T-helper 17 cell (primary cell): ENCODE measurements at regions not wholly inside any gene's neighbourhood (a gene's known extent, or its start where the extent isn't known, plus 50 kb on each side); places are given as distances from the start of the nearest gene placed in this dataset.
"Not testable (repeated sequence)": the region's sequence is repeated elsewhere in the genome, so short reads cannot be mapped to it uniquely, and the experiment has no call there.

Experiments used
- ATAC-seq: fragments of 150-1000 bp; cut with Tn5 transposase; 2 replicates; pipeline ENCODE4 v1.10.0; 2021; ENCODE audit warnings: mild to moderate bottlenecking, moderate library complexity
- DNase-seq, 3 donors: peaks; one replicate each; pipeline versions ENCODE4 v3.0.0 to v3.0.0-alpha.2; 2020 to 2021
- H3K9me3 ChIP-seq: one replicate; pipeline ENCODE4 v1.7.0; 2013; ENCODE audit warnings: low read length, mild to moderate bottlenecking; ENCODE audit not compliant: control insufficient read depth, poor library complexity, severe bottlenecking
- H3K27ac Mint-ChIP-seq: one replicate; pipeline ENCODE4 v1.8.0; 2022; ENCODE audit warnings: mild to moderate bottlenecking, moderate library complexity, mixed read lengths
- H3K27me3 Mint-ChIP-seq: one replicate; pipeline ENCODE4 v1.8.0; 2022; ENCODE audit warnings: mixed read lengths
- H3K36me3 Mint-ChIP-seq: one replicate; pipeline ENCODE4 v1.8.0; 2022; ENCODE audit warnings: low read depth, mixed read lengths
- H3K4me1 Mint-ChIP-seq: one replicate; pipeline ENCODE4 v1.8.0; 2022; ENCODE audit warnings: mild to moderate bottlenecking, mixed read lengths
- H3K4me3 Mint-ChIP-seq: one replicate; pipeline ENCODE4 v1.8.0; 2022; ENCODE audit warnings: mild to moderate bottlenecking, moderate library complexity, mixed read lengths

DNA sequence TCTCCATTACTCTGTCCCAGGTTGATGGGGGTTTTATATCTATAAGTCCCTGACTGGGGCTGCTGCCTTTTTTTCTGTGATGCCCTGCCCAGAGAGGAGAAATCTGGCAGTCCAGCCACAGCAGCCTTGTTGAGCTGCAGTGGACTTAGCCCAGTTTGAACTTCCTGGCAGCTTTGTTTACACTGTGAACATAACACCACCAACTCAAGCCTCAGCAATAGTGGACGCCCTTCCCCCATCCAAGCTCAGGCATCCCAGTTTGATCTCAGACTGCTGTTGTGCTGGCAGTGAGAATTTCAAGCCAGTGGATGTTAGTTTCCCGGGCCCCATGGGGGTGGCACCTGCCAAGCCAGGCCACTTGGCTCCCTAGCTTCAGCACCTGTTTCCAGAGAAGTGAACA lies 298.5 kb upstream of the KDM5D start:
- no peak for ATAC-seq
- Mint-ChIP-seq H3K36me3 (no peaks in the 10 kb centered on the region), H3K4me3 (no peak overlapping the region), H3K27me3 (no peaks in the 10 kb centered on the region), H3K4me1 (no peaks in the 10 kb centered on the region), H3K27ac (no peak overlapping the region)
- DNase-seq, result no peak
- H3K9me3 ChIP-seq, result no peaks in the 10 kb centered on the region

DNA sequence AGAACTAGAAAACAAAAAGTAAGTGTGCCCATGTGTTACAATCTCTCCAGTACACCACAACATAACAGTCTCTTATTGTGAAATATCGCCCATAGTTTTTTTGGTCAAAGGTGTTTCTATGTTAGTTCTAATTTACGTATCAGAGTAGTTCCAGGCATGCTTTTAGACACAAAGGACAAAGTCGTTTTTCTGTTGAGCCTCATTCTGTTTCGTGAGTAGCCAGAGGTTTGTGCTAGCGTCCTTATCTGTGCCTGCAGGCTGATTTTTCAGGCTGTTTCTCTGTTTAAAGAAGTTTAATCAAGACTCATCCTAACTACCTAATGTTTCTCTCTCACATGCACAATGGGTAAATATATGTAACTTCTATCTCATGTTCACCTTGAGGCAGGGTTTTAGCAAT lies 281.1 kb upstream of the KDM5D start:
- Mint-ChIP-seq H3K36me3 (no peaks in the 10 kb centered on the region), H3K27ac (no peak overlapping the region), H3K4me3 (no peak overlapping the region), H3K4me1 (no peaks in the 10 kb centered on the region), H3K27me3 (no peaks in the 10 kb centered on the region)
- ATAC-seq, result no peak
- no peak for DNase-seq
- H3K9me3 ChIP-seq, result no peaks in the 10 kb centered on the region

DNA sequence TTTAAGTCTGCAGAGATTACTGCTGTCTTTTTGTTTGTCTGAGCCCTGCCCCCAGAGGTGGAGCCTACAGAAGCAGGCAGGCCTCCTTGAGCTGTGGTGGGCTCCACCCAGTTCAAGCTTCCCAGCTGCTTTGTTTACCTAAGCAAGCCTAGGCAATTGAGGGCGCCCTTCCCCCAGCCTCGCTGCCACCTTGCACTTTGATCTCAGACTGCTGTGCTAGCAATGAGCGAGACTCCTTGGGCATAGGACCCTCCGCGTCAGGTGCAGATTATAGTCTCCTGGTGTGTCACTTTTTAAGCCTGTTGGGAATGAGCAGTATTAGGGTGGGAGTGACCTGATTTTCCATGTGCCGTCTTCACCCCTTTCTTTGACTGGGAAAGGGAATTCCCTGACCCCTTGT lies 248.9 kb upstream of the KDM5D start:
- not testable (repeated sequence) for H3K36me3 Mint-ChIP-seq, H3K4me3 Mint-ChIP-seq, H3K27me3 Mint-ChIP-seq, ATAC-seq, H3K27ac Mint-ChIP-seq, DNase-seq, H3K9me3 ChIP-seq, H3K4me1 Mint-ChIP-seq

DNA sequence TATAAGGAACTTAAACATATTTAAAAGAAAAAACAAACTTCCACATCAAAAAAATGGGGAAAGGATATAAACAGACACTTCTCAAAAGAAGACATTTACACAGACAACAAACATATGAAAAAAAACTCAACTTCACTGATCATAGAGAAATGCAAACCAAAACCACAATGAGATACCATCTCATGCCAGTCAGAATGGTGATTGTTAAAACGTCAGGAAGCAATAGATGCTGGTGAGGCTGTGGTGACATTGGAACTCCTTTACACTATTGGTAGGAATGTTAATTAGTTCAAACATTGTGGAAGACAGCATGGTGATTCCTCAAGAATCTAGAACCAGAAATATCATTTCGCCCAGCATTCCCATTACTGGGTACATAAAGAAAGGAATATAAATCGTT lies 228.5 kb upstream of the KDM5D start:
- no peaks in the 10 kb centered on the region for H3K36me3 Mint-ChIP-seq
- no peak overlapping the region for H3K27ac Mint-ChIP-seq
- peaks cover 3% of the 10 kb centered on the region for H3K4me1 Mint-ChIP-seq
- no peak for ATAC-seq
- no peaks in the 10 kb centered on the region for H3K9me3 ChIP-seq
- no peak overlapping the region for H3K4me3 Mint-ChIP-seq
- H3K27me3 Mint-ChIP-seq, result no peaks in the 10 kb centered on the region
- DNase-seq, result no peak

DNA sequence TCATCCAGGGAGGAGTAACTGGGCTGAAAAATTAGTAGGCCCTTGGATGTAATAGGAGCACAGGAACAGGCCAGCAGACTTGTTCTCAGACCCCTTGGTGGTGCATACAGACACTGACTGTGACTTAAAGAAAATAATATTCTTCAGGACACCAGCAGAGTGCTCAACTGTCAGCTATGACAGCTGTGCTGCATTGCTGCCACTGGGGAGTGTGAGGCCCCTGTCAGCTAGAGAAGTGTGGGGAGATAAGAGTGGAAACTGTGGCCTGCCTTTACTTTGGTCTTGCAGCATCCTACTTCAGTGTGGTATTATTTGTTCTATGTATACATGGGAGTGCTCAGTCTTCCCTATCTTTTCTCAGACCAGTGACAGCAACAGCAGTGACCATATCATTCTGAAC lies 203.2 kb upstream of the KDM5D start:
- Mint-ChIP-seq H3K36me3 (no peaks in the 10 kb centered on the region), H3K27ac (no peak overlapping the region), H3K4me3 (no peak overlapping the region), H3K27me3 (no peaks in the 10 kb centered on the region), H3K4me1 (no peaks in the 10 kb centered on the region)
- DNase-seq (no peak), ATAC-seq (no peak)
- no peaks in the 10 kb centered on the region for H3K9me3 ChIP-seq

DNA sequence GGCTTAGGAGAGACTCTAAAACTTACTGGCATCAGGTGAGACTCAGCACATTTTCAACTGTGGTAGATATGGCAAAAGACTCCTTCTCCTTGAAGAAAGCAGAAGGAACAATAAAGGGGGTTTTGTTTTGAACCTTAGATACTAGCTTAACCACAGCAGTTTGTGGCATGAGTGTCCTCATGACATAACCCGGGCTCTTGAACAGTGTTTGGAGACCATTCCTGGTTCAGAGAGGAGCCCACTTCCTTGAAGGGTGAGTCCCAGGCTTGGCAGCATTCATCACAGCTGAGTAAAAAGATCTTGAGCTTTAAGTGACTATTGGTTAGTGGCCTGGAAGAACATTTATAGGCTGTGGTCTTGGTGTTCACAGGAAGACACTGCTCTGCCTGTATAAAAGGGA lies 154.5 kb upstream of the KDM5D start:
- Mint-ChIP-seq H3K27me3 (peaks cover 5% of the 10 kb centered on the region), H3K36me3 (no peaks in the 10 kb centered on the region), H3K4me1 (peaks cover 2% of the 10 kb centered on the region), H3K4me3 (no peak overlapping the region), H3K27ac (no peak overlapping the region)
- no peaks in the 10 kb centered on the region for H3K9me3 ChIP-seq
- DNase-seq (no peak), ATAC-seq (no peak)

DNA sequence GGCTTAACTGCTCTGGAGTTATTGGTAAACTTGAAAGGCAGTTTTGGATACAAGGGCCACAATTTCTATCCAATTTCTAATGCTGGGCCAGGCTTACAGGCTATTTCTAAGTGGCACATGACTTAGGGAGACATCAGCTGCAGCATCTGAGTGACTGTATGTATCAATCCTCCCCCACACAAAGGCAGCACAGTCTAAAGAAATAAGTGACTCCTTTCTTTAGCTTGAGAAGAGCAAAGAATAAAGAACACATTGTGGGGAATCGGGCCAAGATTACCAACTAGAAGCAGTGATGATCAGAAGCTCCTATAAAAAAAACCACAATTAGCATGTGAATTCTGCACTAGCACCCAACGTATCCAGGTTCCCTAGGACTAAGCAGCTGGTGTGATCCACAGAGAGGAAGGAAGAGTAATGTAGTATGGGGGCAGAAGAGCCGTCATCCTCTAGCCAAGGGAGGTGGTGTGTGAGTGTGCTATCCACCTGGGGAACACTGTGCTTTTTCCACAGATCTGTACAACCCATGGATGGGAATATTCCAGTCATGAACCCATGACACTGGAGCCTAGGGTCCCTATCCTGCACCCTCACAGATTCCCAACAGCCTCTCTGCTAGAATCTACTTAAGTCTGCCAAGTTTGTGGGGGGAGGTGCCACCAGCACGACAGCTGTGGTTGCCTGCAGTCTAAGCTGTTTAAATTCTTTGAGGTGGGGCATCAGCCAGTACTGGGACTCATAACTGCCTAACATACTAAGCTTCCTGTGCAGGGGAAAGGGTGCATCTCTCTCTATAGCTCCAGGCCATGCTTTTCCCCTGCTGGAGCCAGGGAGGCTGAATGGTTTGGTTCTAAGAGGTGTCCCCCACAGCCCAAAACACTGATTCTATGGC lies 147.8 kb upstream of the KDM5D start:
- DNase-seq (no peak), ATAC-seq (no peak)
- peaks cover under 1% of the 10 kb centered on the region for H3K4me1 Mint-ChIP-seq
- no peak overlapping the region for H3K27ac Mint-ChIP-seq
- H3K9me3 ChIP-seq, result no peaks in the 10 kb centered on the region
- H3K4me3 Mint-ChIP-seq, result no peak overlapping the region
- H3K27me3 Mint-ChIP-seq, result peaks cover 9% of the 10 kb centered on the region
- no peaks in the 10 kb centered on the region for H3K36me3 Mint-ChIP-seq

DNA sequence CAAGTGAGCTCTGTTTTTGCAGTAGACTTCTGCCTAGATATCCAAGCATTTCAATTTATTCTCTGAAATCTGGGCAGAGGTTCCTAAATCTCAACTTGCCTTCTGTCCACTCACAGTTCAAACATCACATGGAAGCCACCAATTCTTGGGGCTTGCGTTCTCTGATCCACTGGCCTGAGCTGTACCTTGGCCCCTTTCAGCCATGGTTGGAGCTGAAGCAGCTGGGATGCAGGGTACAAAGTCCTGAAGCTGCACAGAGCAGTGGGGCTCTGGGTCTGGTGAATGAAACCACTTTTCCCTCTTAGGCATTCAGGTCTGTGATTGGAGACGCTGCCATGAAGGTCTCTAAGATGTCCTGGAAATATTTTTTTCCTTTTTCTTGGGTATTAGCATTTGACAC lies 137.6 kb upstream of the KDM5D start:
- Mint-ChIP-seq H3K4me1 (no peaks in the 10 kb centered on the region), H3K4me3 (no peak overlapping the region), H3K27me3 (no peaks in the 10 kb centered on the region), H3K27ac (no peak overlapping the region), H3K36me3 (no peaks in the 10 kb centered on the region)
- no peak for DNase-seq
- no peak for ATAC-seq
- no peaks in the 10 kb centered on the region for H3K9me3 ChIP-seq

DNA sequence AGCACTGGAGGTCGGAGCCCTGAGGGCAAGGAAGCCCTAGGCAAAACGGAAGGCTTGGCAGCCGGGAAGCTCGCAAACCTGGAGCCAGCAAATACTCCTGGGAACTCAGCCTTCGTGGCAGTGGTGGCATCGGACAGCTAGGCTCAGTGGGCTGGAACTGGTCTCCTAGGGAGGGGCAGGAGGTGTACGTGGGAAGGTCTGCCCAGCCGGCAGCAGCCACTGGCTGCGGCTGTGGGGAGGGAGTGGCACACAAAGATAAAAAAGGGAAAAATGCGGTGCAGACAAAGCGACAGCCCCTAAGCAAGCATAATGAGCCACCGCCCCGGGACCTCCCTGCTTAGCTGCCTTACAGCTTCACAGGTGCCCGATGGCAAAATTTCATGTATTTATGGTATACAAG lies 125.2 kb upstream of the KDM5D start:
- no peaks in the 10 kb centered on the region for H3K36me3 Mint-ChIP-seq
- no peak overlapping the region for H3K4me3 Mint-ChIP-seq
- no peak for ATAC-seq
- H3K27ac Mint-ChIP-seq, result no peak overlapping the region
- no peaks in the 10 kb centered on the region for H3K4me1 Mint-ChIP-seq
- no peaks in the 10 kb centered on the region for H3K27me3 Mint-ChIP-seq
- DNase-seq, result no peak
- no peaks in the 10 kb centered on the region for H3K9me3 ChIP-seq

DNA sequence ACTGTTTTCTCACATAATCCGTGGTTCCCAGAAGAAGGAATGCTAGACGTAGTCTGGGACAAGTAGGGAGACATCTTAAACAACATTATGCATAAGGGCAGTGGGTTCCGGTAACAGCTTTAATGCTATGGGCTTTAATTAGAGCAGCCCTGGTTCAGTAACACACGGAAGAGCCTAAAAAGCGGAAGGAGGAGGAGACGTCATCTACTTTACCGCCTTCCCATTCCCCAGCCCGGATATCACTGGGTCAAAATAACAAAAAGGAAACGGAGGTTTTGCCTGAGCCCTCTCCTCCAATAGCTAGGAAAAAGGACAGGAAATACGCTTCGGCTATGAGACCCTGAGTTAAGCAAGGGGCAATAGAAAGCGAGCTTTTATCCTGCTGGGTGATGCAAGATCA lies 124.8 kb upstream of the KDM5D start:
- no peak for DNase-seq
- Mint-ChIP-seq H3K4me3 (no peak overlapping the region), H3K27me3 (no peaks in the 10 kb centered on the region), H3K36me3 (no peaks in the 10 kb centered on the region), H3K4me1 (no peaks in the 10 kb centered on the region), H3K27ac (no peak overlapping the region)
- ATAC-seq, result no peak
- H3K9me3 ChIP-seq, result no peaks in the 10 kb centered on the region

DNA sequence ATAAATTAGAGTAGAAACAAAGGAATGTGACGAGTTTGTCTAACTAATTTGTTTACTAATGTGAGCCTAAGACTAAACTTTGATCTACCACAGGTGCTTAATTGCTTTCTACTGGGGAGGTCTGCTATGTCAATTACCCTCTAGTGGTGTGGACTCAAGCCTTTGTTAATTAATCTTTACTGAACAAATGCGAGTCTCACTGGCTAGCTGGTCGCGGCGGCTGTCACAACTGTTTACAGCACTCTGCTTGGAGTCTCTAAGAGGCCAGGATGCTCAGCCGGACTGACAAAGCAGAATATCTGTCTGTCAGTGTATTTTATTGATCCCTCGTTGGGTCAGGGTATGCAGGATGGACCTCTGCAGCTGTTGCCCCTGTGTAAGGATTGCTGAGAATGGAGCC lies 124.1 kb upstream of the KDM5D start:
- ATAC-seq (no peak), DNase-seq (no peak)
- Mint-ChIP-seq H3K27me3 (no peaks in the 10 kb centered on the region), H3K36me3 (no peaks in the 10 kb centered on the region), H3K4me3 (no peak overlapping the region), H3K27ac (no peak overlapping the region), H3K4me1 (no peaks in the 10 kb centered on the region)
- H3K9me3 ChIP-seq, result no peaks in the 10 kb centered on the region

DNA sequence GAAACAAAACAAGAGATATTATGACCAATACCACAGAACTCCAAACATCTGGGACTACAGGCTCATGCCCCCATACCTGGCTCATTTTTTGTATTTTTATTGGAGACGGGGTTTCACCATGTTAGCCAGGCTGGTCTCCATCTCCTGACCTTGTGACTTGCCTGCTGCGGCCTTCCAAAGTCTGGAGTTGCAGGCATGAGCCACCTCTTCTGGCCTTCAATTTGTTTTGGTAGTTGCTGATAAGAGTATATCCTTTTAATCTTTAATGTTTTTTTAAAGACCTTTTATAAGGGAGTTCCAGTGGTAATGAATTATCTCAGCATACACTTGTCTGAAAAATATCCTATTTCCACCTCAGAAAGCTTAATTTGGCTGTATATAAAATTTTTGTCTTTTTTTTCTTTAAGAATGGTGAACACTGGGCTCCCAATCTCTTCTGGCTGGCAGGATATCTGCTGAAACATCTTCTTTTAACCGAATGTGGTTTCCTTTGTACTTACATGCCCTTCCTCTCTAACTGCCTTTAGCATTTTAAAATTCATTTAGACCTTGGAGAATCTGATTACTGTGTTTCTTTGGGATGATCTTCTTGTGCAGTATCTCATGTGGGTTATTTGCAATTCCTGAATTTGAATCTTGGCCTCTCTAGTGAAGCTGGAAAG lies 112.1 kb upstream of the KDM5D start:
- H3K4me1 Mint-ChIP-seq, result peaks cover 6% of the 10 kb centered on the region
- H3K4me3 Mint-ChIP-seq, result no peak overlapping the region
- H3K36me3 Mint-ChIP-seq, result no peaks in the 10 kb centered on the region
- ATAC-seq (no peak), DNase-seq (no peak)
- H3K9me3 ChIP-seq, result no peaks in the 10 kb centered on the region
- no peak overlapping the region for H3K27ac Mint-ChIP-seq
- no peaks in the 10 kb centered on the region for H3K27me3 Mint-ChIP-seq

DNA sequence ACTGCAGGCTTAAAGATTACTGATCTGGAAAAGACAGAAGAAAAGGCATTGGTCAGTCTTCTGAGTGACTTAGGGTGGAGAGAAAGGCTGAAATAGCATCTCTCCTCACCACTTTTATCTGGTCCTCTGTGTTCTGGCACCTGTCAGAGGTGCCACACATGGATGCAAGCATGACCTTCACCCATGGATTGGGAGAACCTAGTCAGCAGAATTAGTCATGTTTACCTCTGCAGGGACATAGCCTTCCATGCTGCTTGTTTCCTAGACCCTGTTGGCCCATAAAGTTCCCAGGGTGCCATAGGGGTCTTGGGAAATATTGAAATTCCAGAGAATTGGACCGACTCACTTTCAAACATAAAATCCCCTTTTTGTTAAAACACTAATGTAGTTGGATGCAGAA lies 98.4 kb upstream of the KDM5D start:
- DNase-seq, result no peak
- Mint-ChIP-seq H3K27ac (no peak overlapping the region), H3K36me3 (no peaks in the 10 kb centered on the region), H3K4me3 (no peak overlapping the region), H3K27me3 (no peaks in the 10 kb centered on the region), H3K4me1 (no peaks in the 10 kb centered on the region)
- no peak for ATAC-seq
- H3K9me3 ChIP-seq, result no peaks in the 10 kb centered on the region

DNA sequence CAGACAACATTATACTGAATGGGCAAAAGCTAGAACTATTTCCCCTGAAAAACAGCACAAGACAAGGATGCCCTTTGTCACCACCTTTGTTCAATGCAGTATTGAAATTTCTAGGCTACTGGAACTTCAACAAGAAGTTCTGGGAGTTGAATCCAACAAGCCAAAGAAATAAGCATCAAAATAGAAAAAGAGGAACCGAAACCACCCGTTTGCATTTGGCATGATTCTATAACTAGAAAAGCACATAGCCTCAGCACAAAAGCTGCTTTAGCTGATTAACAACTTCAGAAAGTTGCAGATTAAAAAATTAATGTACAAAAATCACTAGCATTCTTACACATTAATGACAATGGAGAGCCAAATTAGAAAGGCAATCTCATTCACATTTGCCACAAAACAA lies 79.6 kb upstream of the KDM5D start:
- H3K36me3 Mint-ChIP-seq, result no peaks in the 10 kb centered on the region
- no peaks in the 10 kb centered on the region for H3K27me3 Mint-ChIP-seq
- no peak overlapping the region for H3K27ac Mint-ChIP-seq
- no peak overlapping the region for H3K4me3 Mint-ChIP-seq
- peaks cover 4% of the 10 kb centered on the region for H3K4me1 Mint-ChIP-seq
- ATAC-seq (no peak), DNase-seq (no peak)
- H3K9me3 ChIP-seq, result no peaks in the 10 kb centered on the region
